Endothelial cell of umbilical vein (primary cell): ENCODE measurements at regions not wholly inside any gene's neighbourhood (a gene's known extent, or its start where the extent isn't known, plus 50 kb on each side); places are given as distances from the start of the nearest gene placed in this dataset.
"Not testable (repeated sequence)": the region's sequence is repeated elsewhere in the genome, so short reads cannot be mapped to it uniquely, and the experiment has no call there.

Experiments used
- BruUV-seq: library from RNA; stranded (reverse); fragments of 400-500 nt; replicated peaks from 2 replicates; lab custom pipeline; 2021; lab: Mats Ljungman, UMichigan
- CTCF ChIA-PET: fragments of 300-600, 350-600 bp; sonication (Branson Sonifier 250); formaldehyde crosslinking; loops from one replicate; lab custom pipeline; 2021; ENCODE audit warnings: antibody characterized with exemption, inconsistent platforms; lab: Charles Lee
- POLR2A ChIA-PET: fragments of 300-600, 350-600 bp; sonication (Branson Sonifier 250); formaldehyde crosslinking; loops from one replicate; lab custom pipeline; 2021; ENCODE audit warnings: antibody characterized with exemption, inconsistent platforms; lab: Charles Lee
- DNase-seq: peaks from one replicate; pipeline ENCODE4 v3.0.0-alpha.2; 2011; ENCODE audit warnings: low read depth, low spot score
- FAIRE-seq: peaks from 2 replicates; lab custom pipeline; 2011; peaks lifted over from hg19 to GRCh38; lab: Jason Lieb, UNC
- H2AFZ ChIP-seq: 2 replicates; pipeline ENCODE4 v1.6.0; 2012; ENCODE audit warnings: low read depth, low read length, control low read depth, inconsistent platforms
- H3K27ac ChIP-seq: 2 replicates; pipeline ENCODE4 v1.5.1; 2011; ENCODE audit warnings: low read depth, mild to moderate bottlenecking, control low read depth, low read length, moderate library complexity; ENCODE audit not compliant: insufficient read depth
- H3K27me3 ChIP-seq, 2 experiments: 2 replicates each; pipeline versions ENCODE4 v1.6.0 to v1.6.1; 2011; ENCODE audit warnings: low read length in 2 of 2, mixed read lengths in 1 of 2; ENCODE audit not compliant: control insufficient read depth in 2 of 2, insufficient read depth in 2 of 2
- H3K36me3 ChIP-seq, 2 experiments: 2 replicates in 1 of 2; 3 replicates in 1 of 2; pipeline ENCODE4 v1.5.1; 2011; ENCODE audit warnings: low read length in 2 of 2, mild to moderate bottlenecking in 1 of 2, moderate library complexity in 1 of 2; ENCODE audit not compliant: control insufficient read depth in 2 of 2, insufficient read depth in 2 of 2; ENCODE audit errors: extremely low read depth in 1 of 2
- H3K4me1 ChIP-seq: 3 replicates; pipeline ENCODE4 v1.5.1; 2011; ENCODE audit warnings: mild to moderate bottlenecking, low read length; ENCODE audit not compliant: control insufficient read depth, insufficient read depth; ENCODE audit errors: extremely low read depth
- H3K4me2 ChIP-seq: 2 replicates; pipeline ENCODE4 v1.6.1; 2011; ENCODE audit warnings: low read length, control low read depth, mixed read lengths; ENCODE audit not compliant: insufficient read depth
- H3K4me3 ChIP-seq, 3 experiments: fragments of 200-600 bp in 1 of 3; sonication (generic), shearing (Covaris generic) in 1 of 3; replicated peaks in 1 of 3; 2 replicates each; pipeline ENCODE4 v1.5.1; 2011 to 2016; ENCODE audit warnings: control low read depth in 3 of 3, low read length in 3 of 3, mild to moderate bottlenecking in 2 of 3, inconsistent platforms in 1 of 3, low read depth in 1 of 3, moderate library complexity in 1 of 3; ENCODE audit not compliant: insufficient read depth in 1 of 3
- H3K79me2 ChIP-seq: 2 replicates; pipeline ENCODE4 v1.6.0; 2012; ENCODE audit warnings: low read length, inconsistent platforms; ENCODE audit not compliant: control insufficient read depth, insufficient read depth
- H3K9ac ChIP-seq: replicated peaks from 2 replicates; pipeline ENCODE3; 2011; ENCODE audit warnings: low read length, control low read depth; ENCODE audit not compliant: insufficient read depth; ENCODE audit errors: extremely low read depth
- H3K9me1 ChIP-seq: replicated peaks from 3 replicates; pipeline ENCODE4 v1.6.0; 2011; ENCODE audit warnings: mild to moderate bottlenecking, low read length; ENCODE audit not compliant: control insufficient read depth, insufficient read depth; ENCODE audit errors: extremely low read depth
- H3K9me3 ChIP-seq: replicated peaks from 2 replicates; pipeline ENCODE4 v1.5.1; 2012; ENCODE audit warnings: low read length, inconsistent platforms; ENCODE audit not compliant: control insufficient read depth, insufficient read depth
- H4K20me1 ChIP-seq: replicated peaks from 2 replicates; pipeline ENCODE3; 2011; ENCODE audit warnings: mild to moderate bottlenecking, low read length; ENCODE audit not compliant: control insufficient read depth, insufficient read depth; ENCODE audit errors: extremely low read depth
- CTCF ChIP-seq, 2 donors: IDR thresholded peaks; 1 replicate in 1 of 2; 2 replicates in 1 of 2; pipeline ENCODE4 v1.5.1; 2011; ENCODE audit warnings: low read length in 2 of 2, mild to moderate bottlenecking in 2 of 2, moderate library complexity in 2 of 2, control low read depth in 1 of 2, inconsistent platforms in 1 of 2, low read depth in 1 of 2; ENCODE audit not compliant: insufficient read depth in 1 of 2; ENCODE audit errors: extremely low read depth in 1 of 2
- dilution Hi-C: fragments of 300-500 bp; cut with MboI; formaldehyde crosslinking; loops from one replicate; pipeline ENCODE4 v1.15.0; 2019; ENCODE audit warnings: low sequenced_read_pairs; ENCODE audit not compliant: extremely low pct_ligation_motif_present
- intact Hi-C: fragments of 100-400 bp; cut with micrococcal nuclease; formaldehyde crosslinking; loops from one replicate; pipeline ENCODE4 v1.10.0; 2022
- TF ChIP-seq, protein P1 (sequence below): IDR thresholded peaks from 2 replicates; pipeline ENCODE4 v1.6.1; 2011; ENCODE audit not compliant: insufficient read depth, insufficient read length

GRCh38 chr6:111949546-111949945 lies 76.3 kb upstream of the FYN start:
- FAIRE-seq, result no peak
- TF ChIP-seq, protein P1, sequence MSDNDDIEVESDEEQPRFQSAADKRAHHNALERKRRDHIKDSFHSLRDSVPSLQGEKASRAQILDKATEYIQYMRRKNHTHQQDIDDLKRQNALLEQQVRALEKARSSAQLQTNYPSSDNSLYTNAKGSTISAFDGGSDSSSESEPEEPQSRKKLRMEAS, result no peak
- TF ChIP-seq CTCF (IDR thresholded peaks at IDR 0.05; ENCODE audit: extremely low read depth in 1 of 2, insufficient read depth in 1 of 2, low read depth in 1 of 2, low read length in 2 of 2), result no peak

GRCh38 chr6:111949984-111950383 lies 76.7 kb upstream of the FYN start:
- H2AFZ ChIP-seq, H4K20me1 ChIP-seq, H3K36me3 ChIP-seq, H3K4me2 ChIP-seq, BruUV-seq, dilution Hi-C loops, H3K9me3 ChIP-seq, H3K9me1 ChIP-seq, H3K4me1 ChIP-seq, POLR2A ChIA-PET, H3K4me3 ChIP-seq, H3K79me2 ChIP-seq, FAIRE-seq, intact Hi-C loops, H3K9ac ChIP-seq, DNase-seq, H3K27ac ChIP-seq: not testable (repeated sequence)
- CTCF ChIA-PET, result interaction anchor here (1.1 kb wide), 1 partner anchor 240 kb away, joined by 4 read pairs; no protein-coding TSS in a partner anchor
- H3K27me3 ChIP-seq, result peaks cover 7 to 18% of the 10 kb centered on the region in 2 experiments

More at GRCh38 chr6:111949546-111949945, 76.3 kb upstream of the FYN start:
- intact Hi-C loops, result no loop called here
- H2AFZ ChIP-seq, result no peak overlapping the region
- H3K4me3 ChIP-seq, result no peak overlapping the region
- BruUV-seq, result no TSS peak
- H3K9me1 ChIP-seq, result no peaks in the 10 kb centered on the region
- no peak overlapping the region for H3K27ac ChIP-seq
- dilution Hi-C loops, result no loop called here
- no peaks in the 10 kb centered on the region for H3K9me3 ChIP-seq
- CTCF ChIA-PET, result interaction anchor here (0.7 to 1.1 kb wide), 2 partner anchors 11 to 239 kb away, joined by 3 to 4 read pairs; no protein-coding TSS in a partner anchor
- no peaks in the 10 kb centered on the region for H3K4me1 ChIP-seq
- DNase-seq, result no peak
- H3K27me3 ChIP-seq, result peaks cover 7 to 18% of the 10 kb centered on the region in 2 experiments
- H4K20me1 ChIP-seq, result no peaks in the 10 kb centered on the region
- no peak overlapping the region for H3K9ac ChIP-seq
- POLR2A ChIA-PET, result no interaction called here
- no peaks in the 10 kb centered on the region for H3K36me3 ChIP-seq
- no peaks in the 10 kb centered on the region for H3K79me2 ChIP-seq
- H3K4me2 ChIP-seq, result no peak overlapping the region
